BLaER1 (cell line): ENCODE measurements at regions not wholly inside any gene's neighbourhood (a gene's known extent, or its start where the extent isn't known, plus 50 kb on each side); places are given as distances from the start of the nearest gene placed in this dataset.

Experiments
- H3K27ac ChIP-seq: shearing (Covaris generic); formaldehyde crosslinking; 2 replicates; pipeline ENCODE4 v1.8.1; 2022
- H3K27me3 ChIP-seq: shearing (Covaris generic); formaldehyde crosslinking; 2 replicates; pipeline ENCODE4 v1.8.1; 2022
- H3K36me3 ChIP-seq: shearing (Covaris generic); formaldehyde crosslinking; 2 replicates; pipeline ENCODE4 v1.8.1; 2022
- H3K4me1 ChIP-seq: shearing (Covaris generic); formaldehyde crosslinking; 2 replicates; pipeline ENCODE4 v1.8.1; 2022
- H3K4me2 ChIP-seq: shearing (Covaris generic); formaldehyde crosslinking; 2 replicates; pipeline ENCODE4 v1.8.1; 2022
- H3K4me3 ChIP-seq: shearing (Covaris generic); formaldehyde crosslinking; 2 replicates; pipeline ENCODE4 v1.8.1; 2022
- H3K9ac ChIP-seq: shearing (Covaris generic); formaldehyde crosslinking; 2 replicates; pipeline ENCODE4 v1.8.1; 2022
- H3K9me3 ChIP-seq: shearing (Covaris generic); formaldehyde crosslinking; 2 replicates; pipeline ENCODE4 v1.8.1; 2022
- H4K20me1 ChIP-seq: shearing (Covaris generic); formaldehyde crosslinking; 2 replicates; pipeline ENCODE4 v1.8.1; 2022
- Cebpa-rat ChIP-seq: shearing (Covaris generic); IDR thresholded peaks from 2 replicates; pipeline ENCODE4 v1.8.1; 2022

DNA sequence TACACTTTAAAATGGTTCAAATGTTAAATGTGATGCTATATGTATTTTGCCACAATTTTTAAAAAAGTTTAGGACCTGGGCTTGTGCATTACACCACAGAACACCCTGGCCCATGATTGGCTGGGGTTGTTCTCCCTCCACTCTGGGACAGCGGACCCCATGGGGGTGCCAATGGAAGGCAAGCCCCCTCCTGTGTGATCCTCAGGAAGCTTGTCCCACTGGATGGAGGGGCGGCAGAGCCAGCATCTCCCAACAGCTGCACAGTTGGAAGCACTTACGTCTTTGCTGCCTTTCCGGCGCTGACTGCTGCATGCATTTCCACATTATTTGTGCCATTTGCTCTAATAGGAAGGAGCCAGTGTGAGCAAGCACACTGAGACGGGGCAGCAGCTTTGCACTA lies 196.5 kb downstream of the SHANK2 start:
- H3K9ac ChIP-seq, result no peak overlapping the region
- no peaks in the 10 kb centered on the region for H3K4me1 ChIP-seq
- no peak overlapping the region for H3K4me2 ChIP-seq
- no peaks in the 10 kb centered on the region for H3K27me3 ChIP-seq
- H3K4me3 ChIP-seq, result no peak overlapping the region
- no peaks in the 10 kb centered on the region for H3K9me3 ChIP-seq
- H3K36me3 ChIP-seq, result no peaks in the 10 kb centered on the region
- H3K27ac ChIP-seq, result no peak overlapping the region
- H4K20me1 ChIP-seq, result no peaks in the 10 kb centered on the region
- TF ChIP-seq Cebpa-rat, result no peak
